ENCODE measurements at regions not wholly inside any gene's neighbourhood (a gene's known extent, or its start where the extent isn't known, plus 50 kb on each side); places are given as distances from the start of the nearest gene placed in this dataset.

GRCh38 chrX:5586726-5587125 lies 641.9 kb downstream of the NLGN4X start:
- no peak for TF ChIP-seq CTCF (IDR thresholded peaks at IDR 0.05)
- no peak for TF ChIP-seq POLR2A (IDR thresholded peaks at IDR 0.05)
